Prostate gland (tissue), 2 donors: ENCODE measurements at regions not wholly inside any gene's neighbourhood (a gene's known extent, or its start where the extent isn't known, plus 50 kb on each side); places are given as distances from the start of the nearest gene placed in this dataset.

Source experiments
- POLR2A ChIP-seq: fragments of 450-650 bp; IDR thresholded peaks from one replicate; pipeline ENCODE4 v1.6.1; 2016; ENCODE audit warnings: antibody characterized with exemption, mild to moderate bottlenecking
- POLR2AphosphoS5 ChIP-seq: sonication (generic); formaldehyde crosslinking; IDR thresholded peaks from one replicate; pipeline ENCODE4 v1.6.1; 2017; ENCODE audit warnings: antibody characterized with exemption
- TF ChIP-seq, protein P1 (sequence below), 4 experiments: fragments of 200-600 bp in 2 of 4; fragments of 450-650 bp in 2 of 4; sonication (generic) in 2 of 4; IDR thresholded peaks; 1 replicate in 3 of 4; 2 replicates in 1 of 4; pipeline ENCODE4 v1.5.1; 2016 to 2019; ENCODE audit warnings: antibody characterized with exemption in 4 of 4, mild to moderate bottlenecking in 2 of 4, moderate library complexity in 2 of 4

DNA sequence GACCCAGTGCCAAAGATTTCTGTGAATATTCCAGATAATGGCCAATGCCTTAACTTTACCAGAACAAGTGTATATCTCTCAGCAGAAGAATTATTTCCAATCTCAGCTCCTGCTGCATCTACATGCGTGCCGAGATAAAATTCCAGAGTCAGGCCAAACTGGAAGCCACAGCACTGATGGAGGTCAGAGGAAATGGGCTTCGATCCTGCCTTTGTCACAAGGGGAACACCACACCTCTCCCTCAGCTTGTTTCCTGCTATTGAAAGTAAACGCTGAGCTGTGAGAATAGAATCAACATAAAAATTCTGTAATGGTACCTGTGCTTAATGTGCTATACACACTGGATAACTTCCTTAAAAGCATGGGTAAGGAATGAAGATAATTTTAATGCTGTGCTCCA lies 255.5 kb downstream of the NEBL start:
- TF ChIP-seq POLR2A (no peak), POLR2AphosphoS5 (no peak)
- TF ChIP-seq, protein P1, sequence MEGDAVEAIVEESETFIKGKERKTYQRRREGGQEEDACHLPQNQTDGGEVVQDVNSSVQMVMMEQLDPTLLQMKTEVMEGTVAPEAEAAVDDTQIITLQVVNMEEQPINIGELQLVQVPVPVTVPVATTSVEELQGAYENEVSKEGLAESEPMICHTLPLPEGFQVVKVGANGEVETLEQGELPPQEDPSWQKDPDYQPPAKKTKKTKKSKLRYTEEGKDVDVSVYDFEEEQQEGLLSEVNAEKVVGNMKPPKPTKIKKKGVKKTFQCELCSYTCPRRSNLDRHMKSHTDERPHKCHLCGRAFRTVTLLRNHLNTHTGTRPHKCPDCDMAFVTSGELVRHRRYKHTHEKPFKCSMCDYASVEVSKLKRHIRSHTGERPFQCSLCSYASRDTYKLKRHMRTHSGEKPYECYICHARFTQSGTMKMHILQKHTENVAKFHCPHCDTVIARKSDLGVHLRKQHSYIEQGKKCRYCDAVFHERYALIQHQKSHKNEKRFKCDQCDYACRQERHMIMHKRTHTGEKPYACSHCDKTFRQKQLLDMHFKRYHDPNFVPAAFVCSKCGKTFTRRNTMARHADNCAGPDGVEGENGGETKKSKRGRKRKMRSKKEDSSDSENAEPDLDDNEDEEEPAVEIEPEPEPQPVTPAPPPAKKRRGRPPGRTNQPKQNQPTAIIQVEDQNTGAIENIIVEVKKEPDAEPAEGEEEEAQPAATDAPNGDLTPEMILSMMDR (IDR thresholded peaks at IDR 0.05), result no peak
